Gastrocnemius medialis (tissue), 4 donors: ENCODE measurements at regions not wholly inside any gene's neighbourhood (a gene's known extent, or its start where the extent isn't known, plus 50 kb on each side); places are given as distances from the start of the nearest gene placed in this dataset.

ENCODE experiments used
- ATAC-seq, 2 donors: fragments of 150-250 bp; one replicate each; pipeline ENCODE4 v1.9.1; 2016
- DNase-seq, 2 donors: peaks; one replicate each; pipeline ENCODE4 v3.0.0-alpha.2; 2019
- H3K27ac ChIP-seq, 4 donors: fragments of 200-600 bp; sonication (generic); 1 replicate in 1 of 4; 2 replicates in 3 of 4; pipeline ENCODE4 v1.5.1; 2016 to 2018; ENCODE audit warnings: mild to moderate bottlenecking in 2 of 4, moderate library complexity in 1 of 4
- H3K27me3 ChIP-seq, 3 donors: fragments of 200-600 bp; sonication (generic) in 2 of 3; 1 replicate in 1 of 3; 2 replicates in 2 of 3; pipeline versions ENCODE4 v1.5.1 to v1.6.0; 2016 to 2019; ENCODE audit warnings: mild to moderate bottlenecking in 1 of 3, moderate library complexity in 1 of 3
- H3K36me3 ChIP-seq, 2 donors: fragments of 200-600 bp; sonication (generic) in 1 of 2; one replicate each; pipeline ENCODE4 v1.5.1; 2017 to 2018
- H3K4me1 ChIP-seq, 2 donors: fragments of 200-600 bp; sonication (generic) in 1 of 2; one replicate each; pipeline ENCODE4 v1.5.1; 2016 to 2017; ENCODE audit warnings: mild to moderate bottlenecking in 2 of 2
- H3K4me3 ChIP-seq, 4 donors: fragments of 200-600 bp; sonication (generic) in 3 of 4; 1 replicate in 1 of 4; 2 replicates in 3 of 4; pipeline ENCODE4 v1.5.1; 2016 to 2019; ENCODE audit warnings: mild to moderate bottlenecking in 2 of 4
- H3K9me3 ChIP-seq, 3 donors: fragments of 200-600 bp; sonication (generic) in 2 of 3; 1 replicate in 1 of 3; 2 replicates in 2 of 3; pipeline ENCODE4 v1.5.1; 2016 to 2019
- CTCF ChIP-seq, 5 experiments: fragments of 450-650 bp in 3 of 5; fragments of 200-600 bp in 2 of 5; sonication (generic) in 2 of 5; IDR thresholded peaks in 4 of 5; conservative IDR thresholded peaks in 1 of 5; 1 replicate in 4 of 5; 2 replicates in 1 of 5; pipeline ENCODE4 v1.5.1; 2016 to 2019; ENCODE audit warnings: antibody characterized with exemption in 5 of 5, mild to moderate bottlenecking in 3 of 5, moderate library complexity in 3 of 5
- POLR2A ChIP-seq, 2 donors: fragments of 450-650 bp; IDR thresholded peaks; one replicate each; pipeline ENCODE4 v1.6.1; 2017; ENCODE audit warnings: antibody characterized with exemption in 2 of 2, mild to moderate bottlenecking in 2 of 2, moderate library complexity in 2 of 2
- in situ Hi-C, 4 donors: fragments of 200-750 bp; cut with MboI; loops; one replicate each; pipeline versions ENCODE4 v1.15.0 to v1.8.0; 2017; ENCODE audit warnings: low sequenced_read_pairs in 4 of 4
- intact Hi-C: fragments of 100-400 bp; cut with DNase I; formaldehyde crosslinking; loops from one replicate; pipeline ENCODE4 v1.15.1; 2023; ENCODE audit warnings: low total_unique reads

- Histone ChIP-seq H3K4me3 (no peak overlapping the region), H3K4me1 (no peaks in the 10 kb centered on the region), H3K36me3 (no peaks in the 10 kb centered on the region), H3K27me3 (peaks cover 0 to 6% (median 0%) of the 10 kb centered on the region in 3 donors), H3K27ac (no peak overlapping the region), H3K9me3 (no peaks in the 10 kb centered on the region)
- TF ChIP-seq CTCF (IDR thresholded peaks at IDR 0.05 in 4 of 5, conservative IDR thresholded peaks at IDR 0.05 in 1 of 5) = no peak
- TF ChIP-seq POLR2A (IDR thresholded peaks at IDR 0.05) = no peak
- DNase-seq (no peak), ATAC-seq (no peak)
- in situ Hi-C loops (no loop called here), intact Hi-C loops (no loop called here)
Observed at GRCh38 chr16:73408311-73408710, 360.4 kb upstream of the ZFHX3 start.

GRCh38 chr16:73405851-73406250 lies 357.9 kb upstream of the ZFHX3 start:
- no peak for ATAC-seq

GRCh38 chr16:73404001-73404400 lies 356.1 kb upstream of the ZFHX3 start:
- no peak for ATAC-seq
- no peak overlapping the region for H3K27ac ChIP-seq
- no peaks in the 10 kb centered on the region for H3K36me3 ChIP-seq
- intact Hi-C loops = no loop called here
- TF ChIP-seq POLR2A (IDR thresholded peaks at IDR 0.05) (no peak), CTCF (IDR thresholded peaks at IDR 0.05 in 4 of 5, conservative IDR thresholded peaks at IDR 0.05 in 1 of 5) (no peak)
- no peak overlapping the region for H3K4me3 ChIP-seq
- no peaks in the 10 kb centered on the region for H3K9me3 ChIP-seq
- no peaks in the 10 kb centered on the region for H3K4me1 ChIP-seq
- DNase-seq = no peak
- in situ Hi-C loops = no loop called here
- H3K27me3 ChIP-seq = peaks cover 0 to 6% (median 0%) of the 10 kb centered on the region in 3 donors

More at GRCh38 chr16:73405851-73406250, 357.9 kb upstream of the ZFHX3 start:
- Histone ChIP-seq H3K27me3 (peaks cover 0 to 6% (median 0%) of the 10 kb centered on the region in 3 donors), H3K4me1 (no peaks in the 10 kb centered on the region), H3K27ac (no peak overlapping the region), H3K4me3 (no peak overlapping the region), H3K36me3 (no peaks in the 10 kb centered on the region), H3K9me3 (no peaks in the 10 kb centered on the region)
- TF ChIP-seq CTCF (IDR thresholded peaks at IDR 0.05 in 4 of 5, conservative IDR thresholded peaks at IDR 0.05 in 1 of 5) (no peak), POLR2A (IDR thresholded peaks at IDR 0.05) (no peak)
- in situ Hi-C loops = no loop called here
- no peak for DNase-seq
- intact Hi-C loops = no loop called here

- ATAC-seq (no peak), DNase-seq (no peak)
- H3K27me3 ChIP-seq = peaks cover 0 to 2% (median 0%) of the 10 kb centered on the region in 3 donors
- intact Hi-C loops (no loop called here), in situ Hi-C loops (no loop called here)
- no peak overlapping the region for H3K4me3 ChIP-seq
- no peak for TF ChIP-seq POLR2A (IDR thresholded peaks at IDR 0.05)
- no peak for TF ChIP-seq CTCF (IDR thresholded peaks at IDR 0.05 in 4 of 5, conservative IDR thresholded peaks at IDR 0.05 in 1 of 5)
- H3K9me3 ChIP-seq = no peaks in the 10 kb centered on the region
- no peak overlapping the region for H3K27ac ChIP-seq
- H3K4me1 ChIP-seq = no peaks in the 10 kb centered on the region
- no peaks in the 10 kb centered on the region for H3K36me3 ChIP-seq
Observed at GRCh38 chr16:73403291-73403690, 355.4 kb upstream of the ZFHX3 start.

GRCh38 chr16:73400951-73401350 lies 353.0 kb upstream of the ZFHX3 start:
- ATAC-seq (no peak), DNase-seq (no peak)
- intact Hi-C loops (no loop called here), in situ Hi-C loops (no loop called here)
- Histone ChIP-seq H3K4me1 (no peaks in the 10 kb centered on the region), H3K27me3 (peaks cover 0 to 2% (median 0%) of the 10 kb centered on the region in 3 donors), H3K36me3 (no peaks in the 10 kb centered on the region), H3K4me3 (no peak overlapping the region), H3K9me3 (no peaks in the 10 kb centered on the region), H3K27ac (no peak overlapping the region)
- TF ChIP-seq POLR2A (IDR thresholded peaks at IDR 0.05) = no peak
- TF ChIP-seq CTCF (IDR thresholded peaks at IDR 0.05 in 4 of 5, conservative IDR thresholded peaks at IDR 0.05 in 1 of 5) = no peak
